HCT116 (cell line): ENCODE measurements at regions not wholly inside any gene's neighbourhood (a gene's known extent, or its start where the extent isn't known, plus 50 kb on each side); places are given as distances from the start of the nearest gene placed in this dataset.
A peak's percentile ranks its signal among the peaks of the same experiment; 100 is the strongest.

Experiments used
- ATAC-seq: fragments of 200-7000 bp; cut with Tn5 transposase; 2 replicates; pipeline ENCODE4 v1.9.1; 2020; ENCODE audit warnings: mild to moderate bottlenecking, moderate library complexity
- BruUV-seq: library from RNA; stranded (reverse); fragments of 400-500 nt; replicated peaks from 2 replicates; lab custom pipeline; 2021; lab: Mats Ljungman, UMichigan
- CTCF ChIA-PET: fragments of 300-600 bp; sonication (Branson Sonifier 250); formaldehyde crosslinking; loops from one replicate; lab custom pipeline; 2021; ENCODE audit warnings: antibody characterized with exemption; lab: Charles Lee
- POLR2A ChIA-PET: fragments of 300-600, 350-600 bp; sonication (Branson Sonifier 250); formaldehyde crosslinking; loops from one replicate; lab custom pipeline; 2021; ENCODE audit warnings: antibody characterized with exemption; lab: Charles Lee
- RAD21 ChIA-PET, 2 experiments: fragments of 300-600 bp; sonication (Branson Sonifier 250); formaldehyde crosslinking; loops; one replicate each; lab custom pipeline; 2023; ENCODE audit warnings: low total read pairs in 2 of 2; ENCODE audit not compliant: uncharacterized antibody in 2 of 2, unreplicated experiment in 2 of 2, low non-redundant PET in 1 of 2; lab: Charles Lee
- DNase-seq: peaks from one replicate; pipeline ENCODE4 v3.0.0-alpha.2; 2010; ENCODE audit warnings: low read depth, low spot score
- H2AFZ ChIP-seq: fragments of 200-600 bp; shearing (Covaris generic), sonication (generic); 2 replicates; pipeline ENCODE4 v1.6.1; 2017; ENCODE audit warnings: low read depth, mixed run types, mixed read lengths, antibody characterized with exemption, low read length; ENCODE audit not compliant: poor library complexity, severe bottlenecking
- H3K27ac ChIP-seq: 2 replicates; pipeline ENCODE4 v1.5.1; 2012; ENCODE audit warnings: low read depth, low read length
- H3K27me3 ChIP-seq: fragments of 200-600 bp; sonication (generic); 2 replicates; pipeline ENCODE4 v1.6.1; 2016; ENCODE audit warnings: mixed run types, low read length, mixed read lengths; ENCODE audit not compliant: insufficient read depth
- H3K36me3 ChIP-seq, 2 experiments: fragments of 200-500 bp in 1 of 2; fragments of 200-600 bp in 1 of 2; sonication (Bioruptor generic) in 1 of 2; sonication (generic) in 1 of 2; 2 replicates each; pipeline versions ENCODE4 v1.5.1 to v1.6.1; 2014 to 2016; ENCODE audit warnings: low read length in 2 of 2, inconsistent platforms in 1 of 2, mixed read lengths in 1 of 2, mixed run types in 1 of 2; ENCODE audit not compliant: insufficient read depth in 2 of 2, control insufficient read depth in 1 of 2
- H3K4me1 ChIP-seq, 2 experiments: fragments of 200-600 bp in 1 of 2; sonication (generic) in 1 of 2; 2 replicates each; pipeline versions ENCODE4 v1.5.1 to v1.6.1; 2012 to 2017; ENCODE audit warnings: low read length in 2 of 2, inconsistent platforms in 1 of 2, mild to moderate bottlenecking in 1 of 2, mixed read lengths in 1 of 2, mixed run types in 1 of 2, moderate library complexity in 1 of 2; ENCODE audit not compliant: insufficient read depth in 2 of 2, control insufficient read depth in 1 of 2
- H3K4me2 ChIP-seq: fragments of 200-600 bp; sonication (generic); 2 replicates; pipeline ENCODE4 v1.6.1; 2017; ENCODE audit warnings: mixed run types, low read length, mixed read lengths
- H3K4me3 ChIP-seq, 2 experiments: fragments of 200-600 bp in 1 of 2; sonication (generic) in 1 of 2; replicated peaks in 1 of 2; 2 replicates each; pipeline ENCODE4 v1.5.1; 2011 to 2016; ENCODE audit warnings: low read length in 2 of 2, control low read depth in 1 of 2, low read depth in 1 of 2, mild to moderate bottlenecking in 1 of 2, mixed read lengths in 1 of 2, mixed run types in 1 of 2
- H3K79me2 ChIP-seq: fragments of 200-600 bp; sonication (generic); 2 replicates; pipeline ENCODE4 v1.6.1; 2017; ENCODE audit warnings: mild to moderate bottlenecking, mixed run types, low read length, moderate library complexity, mixed read lengths; ENCODE audit not compliant: insufficient read depth
- H3K9ac ChIP-seq: fragments of 200-600 bp; sonication (generic); 2 replicates; pipeline ENCODE4 v1.6.1; 2016; ENCODE audit warnings: low read length, mixed read lengths
- H3K9me2 ChIP-seq: fragments of 200-600 bp; sonication (generic), shearing (Covaris generic); 2 replicates; pipeline ENCODE4 v1.6.1; 2017; ENCODE audit warnings: mixed run types, mild to moderate bottlenecking, moderate library complexity; ENCODE audit not compliant: insufficient read depth
- H3K9me3 ChIP-seq, 2 experiments: fragments of 200-500 bp in 1 of 2; fragments of 200-600 bp in 1 of 2; sonication (Bioruptor generic) in 1 of 2; sonication (generic) in 1 of 2; 2 replicates each; pipeline ENCODE4 v1.6.1; 2014 to 2017; ENCODE audit warnings: low read length in 2 of 2, mixed read lengths in 2 of 2, inconsistent platforms in 1 of 2, low read depth in 1 of 2, mild to moderate bottlenecking in 1 of 2, mixed run types in 1 of 2, moderate library complexity in 1 of 2; ENCODE audit not compliant: control insufficient read depth in 1 of 2, insufficient read depth in 1 of 2
- H4K20me1 ChIP-seq: fragments of 200-600 bp; sonication (generic), shearing (Covaris generic); 2 replicates; pipeline ENCODE4 v1.6.1; 2017; ENCODE audit warnings: mixed run types, mild to moderate bottlenecking, moderate library complexity; ENCODE audit not compliant: insufficient read depth
- ATF3 ChIP-seq: IDR thresholded peaks from 2 replicates; pipeline ENCODE4 v1.6.1; 2012
- CBX3 ChIP-seq: IDR thresholded peaks from 2 replicates; pipeline ENCODE4 v1.6.1; 2012; ENCODE audit warnings: low read depth
- CTCF ChIP-seq, 3 experiments: fragments of 200-600 bp in 1 of 3; sonication (generic) in 1 of 3; IDR thresholded peaks in 2 of 3; conservative IDR thresholded peaks in 1 of 3; 2 replicates each; pipeline ENCODE4 v1.5.1; 2012 to 2017; ENCODE audit warnings: low read depth in 2 of 3, low read length in 2 of 3, antibody characterized with exemption in 1 of 3, borderline replicate concordance in 1 of 3, control low read depth in 1 of 3, mild to moderate bottlenecking in 1 of 3, mixed read lengths in 1 of 3, mixed run types in 1 of 3, moderate library complexity in 1 of 3; ENCODE audit not compliant: insufficient read depth in 1 of 3
- EZH2 ChIP-seq: fragments of 200-600 bp; sonication (generic); IDR thresholded peaks from 2 replicates; pipeline ENCODE4 v1.6.1; 2017; ENCODE audit warnings: antibody characterized with exemption, mixed run types
- FOSL1 ChIP-seq: IDR thresholded peaks from 2 replicates; pipeline ENCODE4 v1.6.1; 2012; ENCODE audit warnings: low read depth
- JUND ChIP-seq: IDR thresholded peaks from 2 replicates; pipeline ENCODE4 v1.6.1; 2012
- MAX ChIP-seq: IDR thresholded peaks from 2 replicates; pipeline ENCODE4 v1.6.1; 2012
- REST ChIP-seq: IDR thresholded peaks from 2 replicates; pipeline ENCODE4 v1.6.1; 2012; ENCODE audit warnings: low read depth
- ZBTB33 ChIP-seq: IDR thresholded peaks from 2 replicates; pipeline ENCODE4 v1.6.1; 2011; ENCODE audit warnings: mild to moderate bottlenecking, low read length, moderate library complexity; ENCODE audit not compliant: insufficient replicate concordance; ENCODE audit errors: extremely low read depth
- intact Hi-C: fragments of 100-400 bp; cut with micrococcal nuclease; formaldehyde crosslinking; loops from 2 replicates; pipeline ENCODE4 v1.10.0; 2022

- TF ChIP-seq ATF3 (no peak), CTCF (IDR thresholded peaks at IDR 0.05 in 2 of 3, conservative IDR thresholded peaks at IDR 0.05 in 1 of 3; ENCODE audit: borderline replicate concordance in 1 of 3, insufficient read depth in 1 of 3, low read depth in 2 of 3, low read length in 2 of 3) (no peak), ZBTB33 (no peak), EZH2 (no peak)
These were observed 750.3 kb upstream of the KCND2 start (continued) for GRCh38 chr7:119522698-119523097.

GRCh38 chr7:119545118-119545517 is 727.9 kb upstream of the KCND2 start:
- Histone ChIP-seq H3K27me3 (no peaks in the 10 kb centered on the region), H4K20me1 (no peaks in the 10 kb centered on the region), H3K4me2 (peak overlapping the region; percentile 7; the same call in 1 of the 2 replicates), H2AFZ (no peak overlapping the region), H3K27ac (no peak overlapping the region), H3K4me1 (peaks cover 0 to 10% of the 10 kb centered on the region in 2 experiments; a peak in 2 of 4 replicates), H3K79me2 (no peaks in the 10 kb centered on the region), H3K9ac (no peak overlapping the region), H3K9me3 (no peaks in the 10 kb centered on the region), H3K9me2 (no peaks in the 10 kb centered on the region), H3K4me3 (no peak overlapping the region), H3K36me3 (no peaks in the 10 kb centered on the region)
- RAD21 ChIA-PET: no interaction called here
- POLR2A ChIA-PET: no interaction called here
- intact Hi-C loops: no loop called here
- ATAC-seq (peak; percentile 80), DNase-seq (peak; percentile 51)
- BruUV-seq: no TSS peak
- CTCF ChIA-PET: no interaction called here
- TF ChIP-seq JUND (peak; percentile 38), REST (no peak), MAX (no peak), FOSL1 (peak; percentile 23; the same call in 1 of the 2 replicates), CBX3 (0 out of 2 replicates have a peak, but pooled peaks have one; percentile 17), ATF3 (no peak)
